ENCODE measurements at regions not wholly inside any gene's neighbourhood (a gene's known extent, or its start where the extent isn't known, plus 50 kb on each side); places are given as distances from the start of the nearest gene placed in this dataset.
"Not testable (repeated sequence)": the region's sequence is repeated elsewhere in the genome, so short reads cannot be mapped to it uniquely, and the experiment has no call there.

GRCh38 chr3:81839504-81840094 is 78.2 kb upstream of the GBE1 start:
- H3K27ac Mint-ChIP-seq, result no peak overlapping the region

GRCh38 chr3:81838457-81838856 is 77.0 kb upstream of the GBE1 start:
- CTCF ChIA-PET, result no interaction called here
- POLR2A ChIA-PET, result no interaction called here
- DNase-seq (no peak), ATAC-seq (ENCODE audit: low read depth) (no peak)
- intact Hi-C loops (cut with micrococcal nuclease), result no loop called here
- TF ChIP-seq CTCF (IDR thresholded peaks at IDR 0.05), result no peak
- Mint-ChIP-seq H3K27ac (no peak overlapping the region), H3K9me3 (no peaks in the 10 kb centered on the region), H3K4me1 (peaks cover 7% of the 10 kb centered on the region), H3K36me3 (ENCODE audit: low read depth) (no peaks in the 10 kb centered on the region), H3K4me3 (no peak overlapping the region), H3K27me3 (no peaks in the 10 kb centered on the region)

More at GRCh38 chr3:81839504-81840094, 78.2 kb upstream of the GBE1 start:
- Mint-ChIP-seq H3K4me1 (peaks cover 7% of the 10 kb centered on the region), H3K36me3 (ENCODE audit: low read depth) (no peaks in the 10 kb centered on the region), H3K27me3 (no peaks in the 10 kb centered on the region), H3K9me3 (no peaks in the 10 kb centered on the region), H3K4me3 (no peak overlapping the region)
- intact Hi-C loops (cut with micrococcal nuclease), result no loop called here
- DNase-seq, result no peak
- ATAC-seq (ENCODE audit: low read depth), result no peak
- CTCF ChIA-PET, result no interaction called here
- POLR2A ChIA-PET, result no interaction called here
- no peak for TF ChIP-seq CTCF (IDR thresholded peaks at IDR 0.05)

GRCh38 chr3:81837071-81837593 is 75.7 kb upstream of the GBE1 start:
- no peaks in the 10 kb centered on the region for H3K36me3 Mint-ChIP-seq (ENCODE audit: low read depth)
- intact Hi-C loops (cut with micrococcal nuclease), result no loop called here

GRCh38 chr3:81829937-81830336 is 68.5 kb upstream of the GBE1 start:
- Mint-ChIP-seq H3K4me3 (no peak overlapping the region), H3K4me1 (peaks cover 2% of the 10 kb centered on the region), H3K27ac (no peak overlapping the region), H3K9me3 (no peaks in the 10 kb centered on the region), H3K36me3 (ENCODE audit: low read depth) (no peaks in the 10 kb centered on the region), H3K27me3 (no peaks in the 10 kb centered on the region)
- DNase-seq (no peak), ATAC-seq (ENCODE audit: low read depth) (no peak)
- intact Hi-C loops (cut with micrococcal nuclease), result no loop called here
- no peak for TF ChIP-seq CTCF (IDR thresholded peaks at IDR 0.05)
- POLR2A ChIA-PET, result no interaction called here
- CTCF ChIA-PET, result no interaction called here

More at GRCh38 chr3:81837071-81837593, 75.7 kb upstream of the GBE1 start:
- ATAC-seq (ENCODE audit: low read depth) (no peak), DNase-seq (no peak)
- H3K4me3 Mint-ChIP-seq, result no peak overlapping the region
- no peak overlapping the region for H3K27ac Mint-ChIP-seq
- H3K9me3 Mint-ChIP-seq, result no peaks in the 10 kb centered on the region
- no peak for TF ChIP-seq CTCF (IDR thresholded peaks at IDR 0.05)
- H3K27me3 Mint-ChIP-seq, result no peaks in the 10 kb centered on the region
- CTCF ChIA-PET, result no interaction called here
- POLR2A ChIA-PET, result no interaction called here
- peaks cover 7% of the 10 kb centered on the region for H3K4me1 Mint-ChIP-seq

- intact Hi-C loops (cut with micrococcal nuclease); POLR2A ChIA-PET; H3K4me1 Mint-ChIP-seq; H3K4me3 Mint-ChIP-seq; H3K36me3 Mint-ChIP-seq (ENCODE audit: low read depth); CTCF ChIA-PET; ATAC-seq (ENCODE audit: low read depth); H3K27me3 Mint-ChIP-seq; DNase-seq; H3K27ac Mint-ChIP-seq; H3K9me3 Mint-ChIP-seq: not testable (repeated sequence)
Observed at GRCh38 chr3:81829272-81829671, 67.8 kb upstream of the GBE1 start.

Data from activated B cell treated with CpG ODN at 0.5 μM for 24 hours (primary cell).